Cardiac fibroblast (primary cell): ENCODE measurements at regions not wholly inside any gene's neighbourhood (a gene's known extent, or its start where the extent isn't known, plus 50 kb on each side); places are given as distances from the start of the nearest gene placed in this dataset.

ENCODE experiments used
- DNase-seq, 2 donors: peaks; one replicate each; pipeline versions ENCODE4 v3.0.0 to v3.0.0-alpha.2; 2010; ENCODE audit warnings: low read depth in 2 of 2
- H3K4me3 ChIP-seq, 2 donors: replicated peaks in 1 of 2; 1 replicate in 1 of 2; 2 replicates in 1 of 2; pipeline ENCODE4 v1.5.1; 2011; ENCODE audit warnings: low read depth in 2 of 2, low read length in 2 of 2, mild to moderate bottlenecking in 2 of 2, moderate library complexity in 1 of 2
- TF ChIP-seq, protein P1 (sequence below): IDR thresholded peaks from one replicate; pipeline ENCODE4 v1.5.1; 2011; ENCODE audit warnings: low read depth, mild to moderate bottlenecking, low read length, inconsistent platforms

GRCh38 chr11:103628121-103628520, 408.3 kb upstream of the DDI1 start:
- H3K4me3 ChIP-seq, result no peak overlapping the region
- DNase-seq, result peak in 1 of 2 donors; percentile 37
- TF ChIP-seq, protein P1, sequence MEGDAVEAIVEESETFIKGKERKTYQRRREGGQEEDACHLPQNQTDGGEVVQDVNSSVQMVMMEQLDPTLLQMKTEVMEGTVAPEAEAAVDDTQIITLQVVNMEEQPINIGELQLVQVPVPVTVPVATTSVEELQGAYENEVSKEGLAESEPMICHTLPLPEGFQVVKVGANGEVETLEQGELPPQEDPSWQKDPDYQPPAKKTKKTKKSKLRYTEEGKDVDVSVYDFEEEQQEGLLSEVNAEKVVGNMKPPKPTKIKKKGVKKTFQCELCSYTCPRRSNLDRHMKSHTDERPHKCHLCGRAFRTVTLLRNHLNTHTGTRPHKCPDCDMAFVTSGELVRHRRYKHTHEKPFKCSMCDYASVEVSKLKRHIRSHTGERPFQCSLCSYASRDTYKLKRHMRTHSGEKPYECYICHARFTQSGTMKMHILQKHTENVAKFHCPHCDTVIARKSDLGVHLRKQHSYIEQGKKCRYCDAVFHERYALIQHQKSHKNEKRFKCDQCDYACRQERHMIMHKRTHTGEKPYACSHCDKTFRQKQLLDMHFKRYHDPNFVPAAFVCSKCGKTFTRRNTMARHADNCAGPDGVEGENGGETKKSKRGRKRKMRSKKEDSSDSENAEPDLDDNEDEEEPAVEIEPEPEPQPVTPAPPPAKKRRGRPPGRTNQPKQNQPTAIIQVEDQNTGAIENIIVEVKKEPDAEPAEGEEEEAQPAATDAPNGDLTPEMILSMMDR, result no peak

- H3K4me3 ChIP-seq, result no peak overlapping the region
- peak in 1 of 2 donors; percentile 33 for DNase-seq
- TF ChIP-seq, protein P1, result no peak
These were observed 404.6 kb upstream of the DDI1 start for GRCh38 chr11:103631841-103632240.

- no peak overlapping the region for H3K4me3 ChIP-seq
- TF ChIP-seq, protein P1, result no peak
- peak; percentile 41 to 82 for DNase-seq
These were observed 403.2 kb upstream of the DDI1 start for GRCh38 chr11:103633068-103633788.

GRCh38 chr11:103633819-103634590, 402.4 kb upstream of the DDI1 start:
- H3K4me3 ChIP-seq, result no peak overlapping the region
- no peak for DNase-seq
- TF ChIP-seq, protein P1, result no peak

DNA sequence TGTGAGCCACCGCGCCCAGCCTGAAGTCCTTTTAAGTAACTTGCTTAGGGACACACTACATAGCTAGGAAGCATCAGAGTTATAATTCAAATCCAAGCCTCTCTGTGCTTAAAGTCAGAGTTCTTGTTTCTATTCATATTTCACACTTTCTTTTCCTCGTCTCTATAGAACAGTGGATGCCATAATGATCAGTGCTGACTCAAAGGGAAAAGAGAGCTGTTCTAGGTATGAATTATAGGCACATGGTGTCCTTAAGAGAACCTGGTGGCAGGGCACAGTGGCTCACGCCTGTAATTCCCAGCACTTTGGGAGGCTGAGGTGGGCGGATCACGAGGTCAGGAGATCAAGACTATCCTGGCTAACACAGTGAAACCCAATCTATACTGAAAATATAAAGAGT, 400.2 kb upstream of the DDI1 start:
- DNase-seq, result no peak
- TF ChIP-seq, protein P1, result no peak
- H3K4me3 ChIP-seq, result no peak overlapping the region

DNA sequence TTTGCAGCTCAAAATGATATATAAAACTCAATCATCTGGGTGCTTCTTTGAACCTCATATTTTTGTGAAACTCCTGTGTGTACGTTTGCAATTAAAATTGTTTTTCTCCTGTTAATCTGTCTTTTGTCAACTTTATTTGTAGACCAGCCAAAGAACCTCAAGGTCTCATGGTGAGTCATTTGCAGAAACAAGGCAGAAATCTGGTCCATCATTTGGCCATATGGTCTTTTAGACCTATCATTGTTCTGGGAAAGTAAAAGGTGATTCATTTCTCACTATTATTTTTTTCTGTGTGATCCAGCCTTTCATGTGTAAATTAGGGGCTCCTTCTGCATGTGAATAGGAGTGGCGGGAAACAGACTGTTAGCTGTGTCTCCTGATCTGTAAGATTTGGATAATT, 399.1 kb upstream of the DDI1 start:
- TF ChIP-seq, protein P1, result no peak
- peak in 1 of 2 donors; percentile 76 for DNase-seq
- no peak overlapping the region for H3K4me3 ChIP-seq
